GM18508 (cell line): ENCODE measurements at regions not wholly inside any gene's neighbourhood (a gene's known extent, or its start where the extent isn't known, plus 50 kb on each side); places are given as distances from the start of the nearest gene placed in this dataset.

Experiments used
- ATAC-seq: cut with Tn5 transposase; IDR thresholded peaks from one replicate; pipeline ENCODE4 v1.9.1; 2021; ENCODE audit warnings: moderate number of reproducible peaks; ENCODE audit not compliant: insufficient read depth, unreplicated experiment

DNA sequence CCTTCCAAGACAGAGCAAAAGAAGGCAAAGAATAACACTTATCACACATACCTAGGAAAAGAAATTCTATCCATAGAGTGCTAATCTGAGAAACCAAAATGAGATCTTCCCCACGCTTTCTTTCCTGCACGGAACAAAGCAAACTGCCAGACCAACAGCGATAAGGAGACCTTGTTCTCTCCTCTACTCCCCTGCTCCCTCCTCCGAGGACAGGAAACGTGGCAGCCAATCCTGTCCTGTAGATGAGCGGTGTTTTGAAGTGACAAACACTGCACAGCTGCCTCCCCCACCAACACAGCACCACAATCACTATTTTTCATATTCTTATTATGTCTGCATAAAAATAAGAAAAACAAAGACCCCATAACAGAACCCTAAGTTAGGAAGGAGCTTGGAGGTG lies 113.9 kb upstream of the IRS2 start:
- no peak for ATAC-seq

GRCh38 chr13:109899748-109900147 lies 113.4 kb upstream of the IRS2 start:
- no peak for ATAC-seq

DNA sequence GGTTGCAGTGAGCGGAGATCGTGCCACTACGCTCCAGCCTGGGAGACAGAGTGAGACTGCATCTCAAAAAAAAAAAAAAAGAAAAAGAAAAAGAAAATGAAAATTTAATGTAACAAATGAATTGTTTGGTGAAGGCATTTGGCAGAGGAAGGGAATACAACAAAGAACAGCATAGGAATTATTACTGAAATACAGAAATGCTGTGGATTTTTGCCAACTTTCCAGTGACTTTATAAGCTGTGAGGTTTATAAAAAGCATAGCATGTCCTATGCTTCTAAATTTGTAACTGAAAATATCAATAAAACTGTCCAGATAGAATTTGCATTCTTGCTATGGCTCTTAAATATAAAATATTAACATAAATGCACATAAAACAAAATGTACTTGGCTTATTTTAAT lies 112.9 kb upstream of the IRS2 start:
- no peak for ATAC-seq

GRCh38 chr13:109897988-109898624 lies 111.7 kb upstream of the IRS2 start:
- no peak for ATAC-seq

DNA sequence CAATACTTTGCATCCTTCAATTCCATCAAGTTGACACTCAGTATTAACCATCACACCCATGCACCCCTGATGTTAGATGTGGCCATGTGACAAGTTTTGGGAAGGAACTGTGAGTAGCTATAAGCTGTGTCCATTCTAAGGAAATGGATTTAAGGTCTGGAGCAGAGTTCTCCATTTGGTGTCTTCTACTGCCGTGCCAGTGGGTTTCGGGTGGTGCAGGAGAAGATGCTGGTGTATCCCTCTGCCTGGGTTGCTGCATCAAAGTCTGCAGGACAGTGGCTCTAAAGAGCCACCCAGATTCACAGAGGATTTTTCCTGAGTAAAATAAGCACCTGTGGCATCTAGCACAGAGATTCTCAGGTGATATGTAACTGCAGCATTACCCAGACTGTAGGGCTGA lies 105.7 kb upstream of the IRS2 start:
- no peak for ATAC-seq

- ATAC-seq, result no peak
Observed at GRCh38 chr13:109885235-109885634, 98.9 kb upstream of the IRS2 start.

DNA sequence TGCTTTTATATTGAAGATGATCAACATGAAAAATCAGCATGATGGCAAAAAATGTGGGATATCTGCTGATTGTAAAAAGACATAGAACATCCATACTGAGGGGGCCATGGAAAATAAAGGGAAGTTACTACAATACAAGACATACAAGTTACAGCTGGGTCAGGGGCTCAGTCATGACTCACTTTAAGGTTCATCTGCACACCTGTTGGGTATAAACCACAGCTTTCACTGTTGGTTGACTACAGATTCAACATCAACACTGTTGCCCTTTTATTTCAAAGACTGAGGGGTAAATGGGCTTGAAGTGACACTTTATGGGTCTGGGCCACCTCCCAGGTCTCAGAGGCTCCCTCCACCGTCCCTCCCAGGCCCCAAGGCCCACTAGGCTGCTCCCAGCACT lies 98.1 kb upstream of the IRS2 start:
- ATAC-seq, result no peak

GRCh38 chr13:109883181-109884180 lies 97.1 kb upstream of the IRS2 start:
- ATAC-seq, result no peak

DNA sequence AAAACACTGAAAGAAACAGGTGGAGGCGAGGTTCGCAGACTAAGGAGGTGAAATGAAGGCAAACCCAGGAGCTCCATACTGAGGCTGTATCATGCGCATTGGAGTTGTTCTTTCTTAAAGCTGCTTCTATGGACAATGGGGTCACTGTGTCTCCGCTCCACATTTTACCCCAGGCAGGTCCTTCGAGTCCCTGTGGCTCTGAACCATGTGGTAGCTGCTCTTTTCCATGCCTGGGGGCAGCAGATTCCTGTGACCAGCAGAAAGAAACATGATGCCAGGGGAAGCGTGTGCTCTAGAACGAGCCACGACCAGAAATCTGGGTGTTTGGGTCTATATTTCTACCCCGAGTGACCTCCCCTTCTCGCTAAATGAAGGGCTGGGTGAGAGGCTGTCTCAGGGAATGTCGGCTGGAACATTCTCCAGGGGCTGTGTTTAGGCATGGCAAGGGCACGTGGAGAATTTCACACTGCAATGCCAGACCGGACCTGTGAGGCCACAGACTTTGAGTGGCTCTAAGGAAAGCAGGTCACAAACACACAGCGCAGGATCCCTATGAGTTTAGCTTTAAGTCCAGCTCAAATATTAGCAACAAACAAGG lies 95.7 kb upstream of the IRS2 start:
- no peak for ATAC-seq

- no peak for ATAC-seq
Observed at GRCh38 chr13:109881347-109881725, 95.0 kb upstream of the IRS2 start.

- ATAC-seq, result no peak
Observed at GRCh38 chr13:109880371-109881346, 94.3 kb upstream of the IRS2 start.

DNA sequence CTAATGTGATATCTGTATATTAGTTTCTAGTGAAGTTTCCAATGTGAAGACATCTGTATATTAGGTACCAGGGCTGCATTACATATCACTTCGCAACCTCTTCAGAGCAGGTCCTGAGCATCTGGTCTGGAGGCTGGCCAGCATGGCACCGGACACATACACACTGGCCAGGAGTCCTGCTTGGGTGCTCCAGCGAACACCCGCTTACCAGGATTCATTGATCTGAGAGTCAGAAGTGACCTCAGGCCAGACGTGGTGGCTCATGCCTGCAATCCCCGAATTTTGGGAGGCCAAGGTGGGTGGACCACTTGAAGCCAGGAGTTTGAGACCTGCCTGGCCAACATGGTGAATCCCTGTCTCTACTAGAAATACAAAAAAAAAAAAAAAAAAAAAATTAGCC lies 93.0 kb upstream of the IRS2 start:
- no peak for ATAC-seq

DNA sequence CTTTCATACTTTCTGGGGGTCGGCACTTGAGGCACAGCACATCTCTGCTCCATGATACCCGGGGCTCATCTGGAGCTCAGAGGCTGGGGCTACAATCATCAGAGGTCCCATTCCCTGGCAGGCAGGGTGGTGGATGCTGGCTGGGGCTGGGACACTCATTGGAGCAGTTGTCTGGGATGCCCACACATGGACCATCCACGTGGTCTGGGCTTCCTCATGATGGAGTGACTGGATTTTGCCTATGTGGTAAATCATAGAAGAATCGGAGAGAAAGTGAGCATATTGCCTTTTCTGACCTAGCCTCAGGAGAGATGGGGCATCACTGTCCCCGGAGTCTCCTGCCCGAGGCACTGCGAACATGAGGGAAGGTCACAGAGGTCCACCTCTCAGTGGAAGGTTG lies 91.4 kb upstream of the IRS2 start:
- no peak for ATAC-seq

GRCh38 chr13:109875746-109876145 lies 89.4 kb upstream of the IRS2 start:
- ATAC-seq, result no peak

DNA sequence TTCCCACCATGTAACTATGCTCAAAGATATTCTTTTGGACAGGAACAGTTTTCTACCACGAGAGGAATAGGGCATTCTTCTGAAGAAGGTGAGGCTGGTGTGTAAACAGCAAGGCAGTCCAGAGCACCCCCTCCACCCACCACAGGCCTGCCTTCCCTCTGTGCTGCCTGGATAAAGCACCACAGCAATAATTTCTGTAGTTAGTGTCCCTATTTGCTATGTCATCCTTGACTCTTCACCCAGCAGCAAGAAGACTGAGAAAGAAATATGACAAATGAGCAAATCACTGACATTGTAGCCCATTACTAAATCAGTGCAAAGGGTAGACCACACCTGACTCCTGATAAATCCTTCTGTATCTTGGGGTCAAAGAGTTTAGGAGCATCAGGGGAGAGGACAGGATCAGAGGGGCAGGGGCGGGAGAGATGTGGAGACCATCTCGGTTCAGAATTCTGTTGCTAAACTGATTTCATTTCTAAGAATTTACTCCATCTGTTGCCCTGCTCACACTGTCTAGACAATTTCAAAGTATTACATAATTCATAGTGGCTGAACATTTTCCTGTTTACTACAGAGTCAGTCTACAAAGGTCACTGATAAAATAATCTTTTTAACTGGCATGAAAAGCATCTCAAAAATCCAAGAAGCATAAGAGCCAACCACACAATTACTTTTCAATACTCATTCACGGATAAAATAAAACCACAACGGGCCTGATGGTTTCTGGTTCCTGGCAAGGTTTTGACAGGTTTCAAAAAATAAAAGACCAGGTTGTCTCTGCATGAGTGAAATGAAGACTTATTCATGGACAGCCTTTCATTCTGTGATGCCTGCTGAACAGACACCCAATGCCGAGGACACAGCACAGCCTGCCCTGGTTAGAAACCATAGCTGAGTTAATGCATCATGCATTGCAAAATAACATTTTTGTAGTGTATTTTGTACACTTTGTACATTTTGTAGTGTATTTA lies 88.4 kb upstream of the IRS2 start:
- no peak for ATAC-seq

DNA sequence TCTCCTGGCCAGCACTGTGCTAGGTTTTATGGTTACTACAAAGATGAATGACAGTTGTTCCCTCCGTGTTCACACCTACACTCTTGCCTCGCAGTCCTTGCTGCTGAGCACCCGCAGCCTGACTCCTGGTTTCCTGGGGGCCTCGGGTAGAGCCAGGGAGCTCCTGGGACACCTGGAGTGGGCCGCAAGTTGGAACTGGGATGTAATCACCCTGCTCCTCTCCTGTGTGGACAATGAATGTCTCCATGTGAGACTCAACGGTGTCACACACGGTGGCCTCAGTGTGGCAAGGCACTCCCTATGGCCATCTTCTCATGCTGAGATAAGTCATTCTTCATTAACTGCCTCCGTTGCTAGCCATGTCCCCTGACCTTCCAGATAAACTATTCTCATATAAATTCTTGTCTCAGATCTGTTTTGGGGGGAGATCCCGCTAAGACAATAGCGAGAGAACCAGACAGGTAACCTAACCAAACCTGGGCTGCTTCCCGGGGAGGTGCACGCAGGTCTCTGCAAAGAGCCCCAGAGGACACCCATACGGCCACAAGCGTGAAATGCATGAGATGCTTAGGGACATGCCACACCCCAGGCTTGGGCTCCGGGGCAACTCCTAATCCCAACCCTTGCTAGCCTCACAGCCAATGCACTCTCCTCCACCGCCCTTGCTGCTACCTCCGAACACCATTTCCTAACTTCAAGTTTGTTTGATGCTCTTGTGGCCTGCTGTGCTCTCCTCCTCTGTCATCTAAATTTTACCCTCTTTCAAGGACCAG lies 87.2 kb upstream of the IRS2 start:
- no peak for ATAC-seq

DNA sequence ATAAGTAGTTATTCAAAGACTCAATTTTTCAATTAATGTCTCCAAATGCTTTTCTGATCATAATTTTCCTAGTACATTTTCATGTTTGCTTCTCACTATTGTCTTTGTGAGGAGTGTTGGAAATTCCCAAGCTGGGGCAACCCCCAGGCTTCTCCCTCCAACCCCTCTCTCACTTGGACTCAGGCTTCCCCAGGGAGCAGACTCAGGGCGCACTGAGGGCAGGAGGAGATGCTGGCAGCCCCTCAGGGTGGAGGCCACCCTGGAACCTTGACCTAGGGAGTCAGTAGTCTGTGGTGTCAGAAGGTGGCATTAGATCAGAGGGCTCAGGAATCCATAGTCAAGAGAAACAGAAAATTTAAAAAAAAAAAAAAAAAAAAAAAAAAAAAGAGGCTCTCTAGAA lies 86.5 kb upstream of the IRS2 start:
- ATAC-seq, result no peak

DNA sequence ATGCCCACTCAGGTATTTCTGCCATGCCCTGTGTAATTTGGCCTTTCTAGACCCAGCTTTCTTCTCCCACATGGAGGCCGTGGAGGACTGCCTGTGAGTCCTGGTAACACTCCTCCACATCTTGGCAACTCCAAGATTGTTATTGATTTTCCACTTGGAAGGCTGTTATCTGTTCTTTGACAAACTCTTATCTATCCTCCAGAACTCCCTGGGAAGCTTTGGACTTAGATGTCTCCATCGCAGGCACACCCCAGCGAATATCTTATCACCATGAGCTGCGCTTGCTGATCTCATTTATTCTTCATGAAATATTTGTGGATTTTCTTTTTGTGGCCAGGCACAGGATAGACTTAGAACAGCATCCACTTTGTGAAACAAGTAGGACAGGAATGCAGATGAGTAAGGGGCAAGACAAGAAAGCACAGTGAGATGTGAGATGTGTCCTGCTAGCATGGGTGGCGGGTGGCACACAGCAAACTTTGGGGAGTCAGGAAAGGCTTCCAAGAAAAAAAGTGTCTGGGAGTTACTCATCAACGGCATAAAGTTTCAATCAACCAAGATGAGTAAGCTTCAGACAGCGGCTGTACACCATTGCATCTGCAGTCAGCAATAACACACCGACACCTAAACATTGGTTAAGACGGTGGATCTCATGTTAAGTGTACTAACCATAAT lies 84.5 kb upstream of the IRS2 start:
- no peak for ATAC-seq
